Duodenal mucosa (tissue), 2 donors: ENCODE measurements at regions not wholly inside any gene's neighbourhood (a gene's known extent, or its start where the extent isn't known, plus 50 kb on each side); places are given as distances from the start of the nearest gene placed in this dataset.
"Not testable (repeated sequence)": the region's sequence is repeated elsewhere in the genome, so short reads cannot be mapped to it uniquely, and the experiment has no call there.

Source experiments
- H3K27ac ChIP-seq: one replicate; pipeline ENCODE4 v1.7.0; 2013; ENCODE audit warnings: low read depth, low read length
- H3K27me3 ChIP-seq, 2 donors: one replicate each; pipeline ENCODE4 v1.7.0; 2013; ENCODE audit warnings: low read length in 2 of 2, control low read depth in 1 of 2; ENCODE audit not compliant: insufficient read depth in 2 of 2, control insufficient read depth in 1 of 2
- H3K36me3 ChIP-seq, 2 donors: one replicate each; pipeline ENCODE4 v1.7.0; 2013; ENCODE audit warnings: low read length in 2 of 2, control low read depth in 1 of 2; ENCODE audit not compliant: insufficient read depth in 2 of 2, control insufficient read depth in 1 of 2
- H3K4me1 ChIP-seq, 2 donors: one replicate each; pipeline ENCODE4 v1.7.0; 2013; ENCODE audit warnings: low read length in 2 of 2, control low read depth in 1 of 2; ENCODE audit not compliant: insufficient read depth in 2 of 2, control insufficient read depth in 1 of 2
- H3K4me3 ChIP-seq, 2 donors: one replicate each; pipeline ENCODE4 v1.7.0; 2013; ENCODE audit warnings: low read length in 2 of 2, low read depth in 1 of 2
- H3K9ac ChIP-seq, 2 donors: one replicate each; pipeline ENCODE4 v1.7.0; 2013; ENCODE audit warnings: low read length in 2 of 2, low read depth in 1 of 2
- H3K9me3 ChIP-seq, 2 donors: one replicate each; pipeline ENCODE4 v1.7.0; 2013; ENCODE audit warnings: low read length in 2 of 2, control low read depth in 1 of 2; ENCODE audit not compliant: control insufficient read depth in 1 of 2

GRCh38 chr4:189858435-189858834, 82.2 kb upstream of the FRG1 start:
- H3K9ac ChIP-seq: no peak overlapping the region
- H3K4me3 ChIP-seq: no peak overlapping the region
- H3K27me3 ChIP-seq: no peaks in the 10 kb centered on the region
- H3K36me3 ChIP-seq: no peaks in the 10 kb centered on the region
- no peak overlapping the region for H3K27ac ChIP-seq
- H3K4me1 ChIP-seq: no peaks in the 10 kb centered on the region
- H3K9me3 ChIP-seq: no peaks in the 10 kb centered on the region

- Histone ChIP-seq H3K9me3 (no peaks in the 10 kb centered on the region), H3K36me3 (no peaks in the 10 kb centered on the region), H3K27me3 (no peaks in the 10 kb centered on the region), H3K27ac (no peak overlapping the region), H3K4me3 (no peak overlapping the region), H3K4me1 (no peaks in the 10 kb centered on the region), H3K9ac (no peak overlapping the region)
These were observed 79.6 kb upstream of the FRG1 start for GRCh38 chr4:189861101-189861500.

- no peak overlapping the region for H3K9ac ChIP-seq
- no peaks in the 10 kb centered on the region for H3K4me1 ChIP-seq
- no peaks in the 10 kb centered on the region for H3K27me3 ChIP-seq
- no peak overlapping the region for H3K27ac ChIP-seq
- no peaks in the 10 kb centered on the region for H3K9me3 ChIP-seq
- H3K4me3 ChIP-seq: no peak overlapping the region
- no peaks in the 10 kb centered on the region for H3K36me3 ChIP-seq
These were observed 71.4 kb upstream of the FRG1 start for GRCh38 chr4:189869236-189869635.

GRCh38 chr4:189870511-189871234, 70.0 kb upstream of the FRG1 start:
- no peaks in the 10 kb centered on the region for H3K27me3 ChIP-seq
- H3K4me1 ChIP-seq: no peaks in the 10 kb centered on the region
- H3K9me3 ChIP-seq: no peaks in the 10 kb centered on the region
- no peak overlapping the region for H3K4me3 ChIP-seq
- no peaks in the 10 kb centered on the region for H3K36me3 ChIP-seq
- H3K27ac ChIP-seq: no peak overlapping the region
- H3K9ac ChIP-seq: no peak overlapping the region

GRCh38 chr4:189874591-189874990, 66.1 kb upstream of the FRG1 start:
- H3K9me3 ChIP-seq: no peaks in the 10 kb centered on the region
- no peaks in the 10 kb centered on the region for H3K27me3 ChIP-seq
- H3K36me3 ChIP-seq: no peaks in the 10 kb centered on the region
- no peak overlapping the region for H3K27ac ChIP-seq
- H3K4me1 ChIP-seq: no peaks in the 10 kb centered on the region
- no peak overlapping the region for H3K9ac ChIP-seq
- H3K4me3 ChIP-seq: no peak overlapping the region

GRCh38 chr4:189881190-189881589, 59.5 kb upstream of the FRG1 start:
- not testable (repeated sequence) for H3K27ac ChIP-seq, H3K4me3 ChIP-seq, H3K9me3 ChIP-seq, H3K4me1 ChIP-seq, H3K9ac ChIP-seq, H3K27me3 ChIP-seq, H3K36me3 ChIP-seq

GRCh38 chr4:189888407-189888806, 52.3 kb upstream of the FRG1 start:
- H3K9ac ChIP-seq, H3K27ac ChIP-seq, H3K4me3 ChIP-seq, H3K4me1 ChIP-seq, H3K36me3 ChIP-seq, H3K9me3 ChIP-seq, H3K27me3 ChIP-seq: not testable (repeated sequence)
